COR-L47 (cell line): ENCODE measurements at regions not wholly inside any gene's neighbourhood (a gene's known extent, or its start where the extent isn't known, plus 50 kb on each side); places are given as distances from the start of the nearest gene placed in this dataset.
"Not testable (repeated sequence)": the region's sequence is repeated elsewhere in the genome, so short reads cannot be mapped to it uniquely, and the experiment has no call there.

Source experiments
- DNase-seq: peaks from one replicate; lab custom pipeline; 2025; lab: John Stamatoyannopoulos, UW

DNA sequence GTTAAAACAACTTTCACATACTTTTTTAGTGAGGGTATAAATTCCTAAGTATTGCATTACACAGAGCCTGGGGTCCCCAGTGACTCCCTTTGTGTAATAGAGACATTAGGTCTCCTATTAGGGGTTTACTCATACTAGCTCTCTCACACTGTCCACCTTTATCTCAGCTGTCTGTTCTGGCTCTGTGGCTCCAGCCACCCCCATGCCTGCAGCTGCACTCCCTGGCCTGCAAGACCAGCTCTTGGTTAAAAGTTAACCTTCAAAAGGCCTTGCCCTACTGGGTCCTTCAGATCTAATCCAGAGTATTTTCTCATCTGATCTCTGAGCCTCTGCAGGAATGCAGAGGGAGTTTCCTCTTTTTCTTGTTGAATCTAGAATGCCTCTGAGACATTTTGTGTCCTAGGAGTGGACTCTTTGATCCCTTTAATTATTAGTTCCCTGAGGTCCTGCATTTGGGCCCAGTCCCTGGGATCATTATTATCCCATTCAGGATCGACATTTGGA is 280.9 kb downstream of the PYDC2 start:
- not testable (repeated sequence) for DNase-seq

- no peak for DNase-seq
These were observed 282.3 kb downstream of the PYDC2 start for GRCh38 chr3:191743283-191743682.

DNA sequence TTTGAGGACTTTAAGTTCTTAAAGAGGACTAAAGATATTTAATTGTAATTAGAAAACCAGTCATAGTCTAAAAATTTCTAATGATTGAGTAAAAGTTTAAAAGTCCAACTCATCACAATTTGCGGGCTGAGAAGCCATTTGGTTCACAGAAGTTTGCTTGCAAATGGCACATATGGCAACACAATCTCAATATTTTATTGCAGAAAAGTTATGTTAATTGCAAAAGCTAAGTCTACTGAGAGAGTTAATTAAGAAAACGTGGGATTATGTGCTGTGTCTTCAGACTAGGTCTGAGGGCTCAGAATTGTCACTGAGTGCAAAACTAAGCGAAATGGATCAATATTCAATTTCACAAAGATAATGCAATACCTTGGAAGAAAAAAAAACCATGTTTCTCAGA is 289.7 kb downstream of the PYDC2 start:
- DNase-seq: no peak

DNA sequence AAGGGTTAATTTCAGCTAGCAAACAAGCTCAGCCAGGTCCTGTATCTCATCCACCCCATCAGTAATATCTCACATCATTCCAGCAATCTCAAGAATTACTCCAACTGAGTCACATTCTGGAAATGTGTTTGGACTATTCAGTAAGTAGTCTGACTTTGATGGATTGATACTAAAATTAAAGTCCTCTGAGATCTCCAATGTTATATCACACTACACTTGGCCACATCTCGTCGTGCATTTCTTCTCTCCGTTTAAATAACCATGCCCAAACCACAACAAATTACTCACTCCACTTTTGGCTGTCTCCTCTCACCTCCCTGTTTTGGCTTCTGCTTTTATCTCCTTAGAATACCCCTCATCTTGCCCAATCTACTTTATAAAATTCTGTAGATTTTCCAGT is 292.2 kb downstream of the PYDC2 start:
- no peak for DNase-seq

DNA sequence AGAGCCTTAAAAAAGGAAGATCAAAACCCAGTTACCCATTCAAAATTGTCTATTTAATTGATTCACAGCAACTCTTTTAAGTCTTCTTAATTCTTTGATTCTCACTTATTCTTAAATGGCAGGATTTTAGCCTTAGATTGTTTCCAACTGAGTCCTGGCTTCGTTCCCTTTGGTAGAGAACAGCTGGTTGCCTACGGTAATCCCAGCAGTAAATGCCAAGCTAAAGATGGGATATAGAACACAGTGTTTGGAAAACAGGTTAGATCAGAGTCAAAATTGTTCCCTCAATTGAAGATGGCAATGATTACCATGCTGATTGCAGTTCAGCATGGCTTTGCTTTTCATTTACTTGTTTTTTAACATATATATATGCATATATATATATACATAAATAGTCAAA is 300.9 kb downstream of the PYDC2 start:
- DNase-seq: no peak

DNA sequence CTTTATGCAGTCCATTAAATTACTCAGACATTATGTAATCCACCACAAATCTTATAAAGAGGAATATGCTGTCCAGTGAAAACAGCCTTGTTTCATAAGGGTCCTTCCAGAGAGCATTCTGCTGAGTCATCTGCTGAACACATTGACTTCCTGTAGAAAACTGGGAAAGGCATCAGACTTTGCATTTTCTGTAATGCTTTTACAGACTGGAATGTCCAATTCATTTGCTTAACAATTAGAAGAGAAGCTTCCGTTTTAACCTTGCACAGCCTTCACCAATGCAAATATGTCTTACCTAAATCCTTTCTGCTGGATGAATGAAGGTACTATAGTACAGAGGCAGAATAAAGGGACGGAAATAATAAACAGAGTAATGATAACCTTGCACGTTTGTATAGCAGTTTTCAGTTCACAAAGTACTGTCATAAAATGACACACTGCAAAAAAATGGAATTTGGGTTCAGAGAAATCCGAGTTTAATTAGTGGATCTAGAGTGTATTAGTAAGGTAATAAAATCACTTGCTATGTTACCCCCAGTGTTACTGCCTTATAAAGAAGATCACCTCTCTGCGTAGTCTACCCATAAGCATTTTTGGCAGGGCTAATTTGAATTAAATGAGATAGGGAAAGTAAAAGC is 301.5 kb downstream of the PYDC2 start:
- DNase-seq: peak; percentile 14

- no peak for DNase-seq
These were observed 307.5 kb downstream of the PYDC2 start for GRCh38 chr3:191768421-191768820.

DNA sequence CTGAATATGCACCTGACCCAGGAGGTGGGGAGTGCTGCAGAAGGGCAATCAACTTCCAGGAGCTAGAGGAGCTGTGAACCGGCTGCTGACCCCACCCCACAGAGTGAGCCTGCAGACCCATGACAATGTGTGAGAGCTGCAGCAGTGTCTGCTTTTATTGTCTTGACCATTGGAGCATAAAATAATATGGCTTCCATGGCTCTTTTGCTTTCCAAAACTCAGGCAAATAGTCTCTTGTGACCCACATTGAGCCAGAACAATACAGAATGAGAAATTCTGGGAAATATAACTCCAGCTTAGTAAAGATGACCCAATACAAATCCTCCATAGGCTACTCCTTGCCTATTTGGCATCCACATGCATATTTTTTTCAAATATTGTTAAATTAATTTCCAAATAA is 309.6 kb downstream of the PYDC2 start:
- no peak for DNase-seq

- no peak for DNase-seq
These were observed 313.5 kb downstream of the PYDC2 start for GRCh38 chr3:191774485-191774884.

GRCh38 chr3:191775451-191776233 is 314.7 kb downstream of the PYDC2 start:
- no peak for DNase-seq

DNA sequence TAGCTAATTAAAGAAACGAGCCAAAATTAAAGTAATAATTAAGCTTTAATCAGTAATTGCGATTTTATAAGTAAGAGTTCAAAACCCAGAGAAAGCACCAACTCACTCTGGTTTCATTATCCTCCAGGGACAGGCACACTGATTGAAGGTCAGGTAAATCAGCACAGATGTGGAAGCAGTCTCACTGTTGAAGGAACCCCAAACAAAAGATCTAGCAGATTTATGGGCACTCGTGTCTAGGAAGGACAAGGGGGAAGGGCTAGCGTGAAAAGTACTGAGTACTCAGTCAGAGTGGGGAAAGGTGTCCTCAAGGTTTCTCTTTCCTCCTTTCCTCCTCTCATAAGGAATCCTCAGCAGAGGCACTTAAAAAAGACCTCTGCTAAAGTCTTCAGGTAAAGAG is 320.1 kb downstream of the PYDC2 start:
- no peak for DNase-seq

- DNase-seq: no peak
These were observed 322.1 kb downstream of the PYDC2 start for GRCh38 chr3:191783024-191783423.

- no peak for DNase-seq
These were observed 330.0 kb downstream of the PYDC2 start for GRCh38 chr3:191790934-191791333.

GRCh38 chr3:191792580-191792979 is 331.6 kb downstream of the PYDC2 start:
- no peak for DNase-seq

- DNase-seq: no peak
These were observed 334.2 kb downstream of the PYDC2 start for GRCh38 chr3:191795196-191795595.

GRCh38 chr3:191797271-191797670 is 336.3 kb downstream of the PYDC2 start:
- DNase-seq: no peak

DNA sequence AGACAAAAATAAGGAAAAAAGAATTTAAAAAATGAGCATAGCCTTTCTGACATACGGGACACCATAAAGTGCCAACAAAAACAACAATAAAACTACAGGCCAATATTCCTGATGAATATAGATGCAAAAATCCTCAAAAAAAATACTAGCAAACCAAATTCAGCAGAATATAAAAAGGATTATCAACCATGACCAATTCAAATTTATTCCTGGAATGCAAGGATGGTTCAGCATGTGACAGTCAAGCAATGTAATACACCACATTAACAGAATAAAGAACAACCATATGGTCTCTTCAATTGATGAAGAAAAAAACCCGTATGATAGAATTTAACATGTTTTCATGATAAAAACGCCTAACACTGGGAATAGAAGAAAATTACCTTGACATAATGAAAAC is 341.7 kb downstream of the PYDC2 start:
- no peak for DNase-seq

DNA sequence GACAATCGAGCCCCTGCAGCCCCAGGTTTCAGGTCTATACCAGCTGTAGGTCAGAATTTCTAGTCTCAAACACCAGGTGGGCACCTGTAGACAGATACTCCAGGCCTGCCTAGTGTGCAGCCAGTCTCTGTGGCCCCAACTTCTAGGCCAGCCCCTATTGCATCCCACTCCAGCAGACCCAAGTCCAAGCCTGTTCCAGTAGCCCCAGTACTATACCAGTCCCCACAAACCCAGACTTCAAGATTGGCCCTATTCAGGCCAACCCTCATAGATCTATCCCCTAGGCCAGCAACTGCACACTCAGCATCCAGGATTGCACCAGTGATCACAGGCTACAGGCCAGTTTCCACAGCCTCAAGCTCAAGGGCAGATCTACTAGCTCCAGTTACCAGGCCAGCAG is 344.0 kb downstream of the PYDC2 start:
- DNase-seq: no peak

GRCh38 chr3:191808073-191808472 is 347.1 kb downstream of the PYDC2 start:
- DNase-seq: no peak

GRCh38 chr3:191809326-191809949 is 348.5 kb downstream of the PYDC2 start:
- no peak for DNase-seq

- DNase-seq: no peak
These were observed 352.3 kb downstream of the PYDC2 start for GRCh38 chr3:191813245-191813644.

DNA sequence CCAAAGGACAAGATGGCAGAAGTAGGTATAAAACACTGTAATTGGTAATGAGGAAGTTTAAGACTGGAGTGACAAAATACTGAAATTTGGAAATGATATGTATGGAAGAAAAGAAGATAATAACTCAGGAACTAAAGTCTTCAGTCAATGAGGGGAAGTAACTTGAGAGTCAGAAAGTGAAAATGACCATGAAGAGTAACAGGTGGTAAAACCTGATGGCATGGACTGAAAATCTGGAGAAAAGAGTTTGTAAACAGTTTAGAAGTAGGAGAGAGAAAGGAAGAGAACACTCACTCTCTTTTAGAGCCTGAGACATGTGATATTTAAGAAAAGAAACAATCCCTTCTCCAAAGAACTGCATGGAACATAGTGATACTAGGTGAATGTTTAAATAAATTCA is 387.9 kb downstream of the PYDC2 start:
- no peak for DNase-seq

DNA sequence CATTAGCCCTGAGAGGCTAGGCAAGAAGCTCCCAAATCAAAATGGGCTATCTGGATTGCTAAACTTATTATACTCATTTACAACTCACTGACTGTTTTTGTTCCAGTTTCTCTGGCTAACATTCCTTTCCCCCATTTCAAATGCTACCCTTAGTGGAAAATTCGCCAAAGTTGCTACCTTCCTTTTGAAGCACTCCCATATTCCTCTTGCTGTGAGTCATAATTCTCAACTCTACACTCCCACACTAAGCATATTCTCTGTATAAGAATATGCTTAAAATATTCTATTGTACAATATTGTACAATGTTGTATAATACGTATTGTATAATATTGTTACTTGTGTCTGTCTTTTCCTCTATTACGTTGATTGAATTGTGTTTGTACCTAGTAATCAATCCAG is 398.6 kb downstream of the PYDC2 start:
- no peak for DNase-seq
